HG03342 (cell line): ENCODE measurements at regions not wholly inside any gene's neighbourhood (a gene's known extent, or its start where the extent isn't known, plus 50 kb on each side); places are given as distances from the start of the nearest gene placed in this dataset.
A peak's percentile ranks its signal among the peaks of the same experiment; 100 is the strongest.

Source experiments
- ATAC-seq: cut with Tn5 transposase; IDR thresholded peaks from one replicate; pipeline ENCODE4 v1.9.1; 2021; ENCODE audit warnings: mild to moderate bottlenecking, moderate library complexity; ENCODE audit not compliant: unreplicated experiment

DNA sequence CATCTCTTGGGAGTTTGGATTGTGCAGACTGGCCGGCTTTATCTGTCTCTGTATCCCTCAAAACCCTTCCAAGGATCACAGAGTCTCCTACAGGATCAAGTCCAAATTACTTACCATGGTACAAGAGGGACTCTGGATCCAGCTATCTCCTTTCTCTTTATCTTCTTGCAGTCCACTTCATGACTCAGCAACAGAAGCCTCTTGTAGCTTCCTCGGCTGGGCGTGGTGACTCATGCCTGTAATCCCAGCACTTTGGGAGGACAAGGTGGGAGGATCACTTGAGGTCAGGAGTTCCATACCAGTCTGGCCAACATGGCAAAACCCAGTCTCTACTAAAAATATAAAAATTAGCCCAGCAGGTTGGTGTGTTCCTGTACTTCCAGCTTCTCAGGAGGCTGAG lies 189.7 kb downstream of the BCAT1 start:
- ATAC-seq: no peak

DNA sequence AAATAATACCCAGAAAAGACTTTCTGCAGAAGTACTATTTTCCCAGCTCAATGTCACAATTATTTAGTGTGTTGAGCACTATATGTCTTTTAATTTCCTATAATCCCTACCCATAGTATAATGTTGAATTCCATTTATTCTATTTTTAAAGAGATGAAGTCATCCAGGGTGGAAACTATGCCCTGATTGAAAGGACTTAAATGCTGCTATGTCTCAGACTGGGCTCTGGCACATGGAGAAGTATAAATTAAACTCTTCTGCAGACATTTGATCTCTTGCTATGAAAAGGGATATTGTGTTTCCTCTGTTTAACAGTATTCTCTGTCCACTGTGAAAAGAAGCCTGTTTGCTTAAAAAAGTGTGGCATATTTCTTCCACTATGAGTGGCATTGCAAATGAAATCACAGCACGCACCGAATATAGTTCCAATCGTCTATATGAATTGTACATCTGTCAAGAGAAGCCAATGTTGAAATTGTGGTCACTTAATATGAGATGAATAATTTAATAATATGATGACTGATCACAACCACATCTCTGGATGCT lies 192.3 kb downstream of the BCAT1 start:
- ATAC-seq: no peak

DNA sequence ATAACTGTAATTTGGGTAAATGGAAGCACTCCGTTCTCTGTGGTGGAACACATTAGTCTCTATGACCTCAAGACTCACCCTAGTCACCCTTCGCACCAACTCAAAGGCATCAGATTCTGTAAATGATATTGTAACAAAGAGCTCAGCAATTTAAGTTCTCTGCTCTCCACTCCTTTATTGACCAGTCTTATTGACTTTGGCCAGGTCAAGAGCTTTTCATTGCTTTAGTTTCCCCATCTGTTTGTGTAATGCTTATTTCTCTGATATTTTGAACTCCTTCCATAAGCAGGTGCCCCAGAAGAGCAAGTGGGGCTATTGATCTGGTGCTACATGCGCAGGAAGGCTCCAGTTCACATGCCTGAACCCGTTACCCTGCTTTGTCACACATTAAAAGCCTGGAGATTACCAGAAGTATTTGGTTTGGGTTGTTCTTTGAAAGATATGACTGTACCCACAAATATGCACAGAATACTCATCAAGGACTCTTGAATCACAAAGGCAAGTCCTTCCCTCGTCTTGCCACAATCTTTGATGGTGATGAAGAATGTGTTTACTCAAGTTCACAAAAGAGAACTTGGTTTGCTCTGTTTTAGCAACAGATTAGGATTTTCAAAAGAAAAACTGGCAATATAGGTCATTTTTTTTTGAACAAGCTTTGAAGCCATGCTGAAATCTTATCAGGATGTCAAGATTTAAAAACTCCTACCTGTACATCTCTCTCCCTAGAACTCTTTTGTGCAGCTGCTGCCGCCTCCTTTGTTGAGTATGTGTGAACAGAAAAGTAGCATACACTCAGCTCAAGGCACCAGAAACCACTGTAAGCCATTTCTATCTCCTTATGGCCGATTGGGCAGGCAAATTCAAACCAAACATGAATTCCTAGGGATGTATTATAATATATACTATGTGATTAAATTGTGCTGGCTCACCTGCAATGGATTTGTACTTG lies 193.9 kb downstream of the BCAT1 start:
- ATAC-seq: no peak

DNA sequence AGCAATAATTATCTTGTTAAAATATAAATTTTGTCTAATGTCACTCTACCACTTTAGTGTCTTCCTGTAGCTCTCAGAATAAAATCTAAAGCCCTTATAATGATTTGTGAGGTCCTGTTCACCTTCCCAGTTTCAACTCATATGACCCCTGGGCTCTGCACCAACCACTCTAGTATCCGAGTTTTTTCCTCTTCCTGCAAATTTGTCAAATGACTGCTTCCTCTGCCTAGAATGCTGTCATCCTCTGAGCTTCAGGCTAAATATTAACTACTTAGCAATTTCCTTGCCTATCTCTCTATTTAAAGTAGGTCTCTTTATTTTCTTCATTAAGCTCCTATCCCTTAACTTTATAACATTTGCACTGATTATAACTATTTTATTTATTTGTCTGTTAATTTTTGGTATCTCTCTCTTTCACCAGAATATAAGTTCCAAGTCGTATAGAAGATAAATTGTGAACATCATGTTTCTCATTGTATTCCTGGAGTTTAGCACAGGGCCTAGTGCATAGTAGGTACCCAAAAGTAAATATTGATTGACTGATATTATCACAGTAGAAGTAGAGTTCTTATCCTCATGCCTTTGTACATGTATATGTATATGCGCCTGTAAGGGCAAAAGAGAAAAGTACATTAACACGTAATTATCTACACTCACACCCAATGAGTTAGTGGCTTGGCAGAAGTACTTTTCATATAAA lies 196.0 kb downstream of the BCAT1 start:
- ATAC-seq: no peak

DNA sequence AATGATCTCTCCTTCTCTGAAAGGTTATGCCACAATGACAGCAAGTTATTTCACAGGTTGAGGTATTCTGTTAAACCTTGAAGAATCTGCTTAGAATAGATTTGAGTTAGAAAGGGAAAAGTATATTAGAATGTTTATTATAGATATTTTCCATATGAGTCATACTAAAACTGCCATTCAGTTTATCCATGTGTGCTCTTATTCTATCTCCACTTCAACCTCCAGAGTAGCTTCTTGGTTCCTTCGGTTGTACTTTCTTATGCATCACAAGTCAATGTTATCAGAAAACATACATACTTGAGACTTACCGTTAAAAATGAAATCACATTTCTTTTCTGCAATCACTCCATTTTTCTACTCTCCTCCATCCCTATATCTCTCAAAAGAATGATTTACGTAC lies 197.7 kb downstream of the BCAT1 start:
- ATAC-seq: no peak

DNA sequence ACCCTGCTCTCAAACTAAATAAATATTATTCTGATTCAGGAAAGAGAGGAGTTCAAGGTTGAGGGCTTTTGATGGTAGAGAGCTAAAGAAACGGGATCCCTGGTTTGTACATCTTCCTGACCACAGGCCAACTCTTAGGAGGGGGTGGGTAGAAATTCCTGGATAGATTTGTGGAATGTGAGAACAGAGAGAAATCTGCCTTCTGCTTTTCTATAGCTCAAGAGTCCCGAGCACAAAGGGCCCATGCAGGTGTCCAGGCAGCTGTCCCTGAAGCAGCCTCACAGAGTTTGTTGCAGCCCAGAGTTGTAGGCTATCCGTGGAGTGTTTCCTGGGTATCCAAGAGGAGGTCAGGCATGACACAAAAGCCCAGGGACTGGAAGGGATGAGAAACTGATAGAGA lies 198.6 kb downstream of the BCAT1 start:
- ATAC-seq: no peak

DNA sequence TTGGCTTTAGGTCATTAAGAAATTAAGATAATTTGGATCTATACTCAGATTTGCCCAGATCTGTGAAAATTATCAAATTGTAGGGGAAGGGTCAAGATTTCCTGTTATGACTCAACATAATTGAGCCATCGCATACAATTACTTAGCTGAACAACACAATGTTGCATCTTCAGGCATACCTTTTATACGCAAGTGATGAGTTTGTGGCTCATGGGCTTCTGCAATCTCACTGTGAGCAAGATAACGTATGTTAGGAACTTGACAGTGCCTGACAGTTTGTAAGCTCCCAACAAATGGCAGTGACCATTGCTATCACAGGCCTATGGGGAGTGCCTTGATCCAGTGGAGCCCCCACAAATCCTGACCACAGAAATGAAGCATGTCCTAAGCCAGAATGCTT lies 199.7 kb downstream of the BCAT1 start:
- no peak for ATAC-seq

DNA sequence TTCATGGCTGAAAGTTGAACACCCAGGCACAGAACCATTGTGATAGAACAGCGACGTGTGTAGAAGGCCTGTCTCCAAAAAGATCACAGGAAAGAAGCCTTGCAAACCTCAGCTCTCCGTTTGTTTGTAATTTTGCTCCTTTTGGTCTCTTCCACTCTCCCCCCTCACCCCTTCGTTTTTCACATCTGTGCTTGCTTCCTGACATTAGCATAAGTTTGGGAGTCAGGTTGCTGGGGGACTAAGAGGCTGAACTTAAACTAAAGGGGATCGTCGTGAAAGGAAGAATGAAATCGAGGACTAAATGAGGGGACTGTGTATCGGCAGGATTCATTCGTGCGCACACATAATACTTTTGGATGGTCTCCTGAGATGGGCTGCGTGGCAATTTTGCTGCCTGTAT lies 200.6 kb downstream of the BCAT1 start:
- ATAC-seq: no peak

DNA sequence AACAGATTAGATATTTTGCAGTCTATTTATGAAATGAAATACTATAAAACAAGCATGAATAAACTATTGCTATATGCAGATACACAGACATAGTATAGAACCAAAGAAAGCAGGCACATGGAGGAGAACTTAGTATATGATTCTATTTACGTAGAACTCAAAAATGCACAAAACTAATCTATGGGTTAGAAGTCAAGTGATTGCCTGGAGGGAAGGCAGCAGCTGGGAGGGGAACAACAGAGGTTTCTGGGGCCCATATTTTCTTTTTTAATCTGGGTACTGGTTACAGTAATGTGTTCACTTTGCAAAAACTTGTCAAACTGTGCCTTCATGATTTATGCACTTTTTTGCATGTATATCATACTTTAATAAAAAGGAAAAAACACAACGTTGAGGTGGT lies 202.0 kb downstream of the BCAT1 start:
- no peak for ATAC-seq

DNA sequence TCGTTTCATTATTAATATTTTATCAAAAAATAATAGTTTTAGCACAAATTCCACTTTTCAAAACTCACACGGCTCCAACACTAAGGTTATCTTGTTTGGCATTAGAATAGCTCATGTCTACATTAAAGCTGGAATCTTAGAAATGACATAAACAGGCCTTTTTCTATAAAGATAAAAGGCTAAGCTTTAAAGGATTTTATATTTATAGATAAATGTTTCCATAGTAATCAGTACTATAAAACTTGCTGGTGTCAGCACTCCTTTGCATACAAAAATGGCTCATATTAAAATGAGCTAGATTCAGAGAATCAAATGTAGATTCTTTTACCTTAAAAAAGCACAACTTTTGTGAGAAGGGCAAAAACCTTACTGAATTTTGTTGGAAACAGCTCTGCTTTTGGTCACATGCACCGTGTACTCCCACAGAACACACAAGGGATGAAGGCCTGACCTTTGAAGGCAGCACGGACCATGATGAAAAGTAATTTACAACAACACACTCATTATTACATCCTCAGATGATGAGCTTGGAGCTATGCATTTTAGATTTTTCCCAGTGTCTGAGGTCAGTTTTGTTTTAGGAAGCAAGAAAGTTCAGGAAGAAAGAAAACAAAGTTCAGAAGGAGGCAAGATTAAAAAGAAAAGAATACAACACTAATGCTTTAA lies 202.8 kb downstream of the BCAT1 start:
- no peak for ATAC-seq

DNA sequence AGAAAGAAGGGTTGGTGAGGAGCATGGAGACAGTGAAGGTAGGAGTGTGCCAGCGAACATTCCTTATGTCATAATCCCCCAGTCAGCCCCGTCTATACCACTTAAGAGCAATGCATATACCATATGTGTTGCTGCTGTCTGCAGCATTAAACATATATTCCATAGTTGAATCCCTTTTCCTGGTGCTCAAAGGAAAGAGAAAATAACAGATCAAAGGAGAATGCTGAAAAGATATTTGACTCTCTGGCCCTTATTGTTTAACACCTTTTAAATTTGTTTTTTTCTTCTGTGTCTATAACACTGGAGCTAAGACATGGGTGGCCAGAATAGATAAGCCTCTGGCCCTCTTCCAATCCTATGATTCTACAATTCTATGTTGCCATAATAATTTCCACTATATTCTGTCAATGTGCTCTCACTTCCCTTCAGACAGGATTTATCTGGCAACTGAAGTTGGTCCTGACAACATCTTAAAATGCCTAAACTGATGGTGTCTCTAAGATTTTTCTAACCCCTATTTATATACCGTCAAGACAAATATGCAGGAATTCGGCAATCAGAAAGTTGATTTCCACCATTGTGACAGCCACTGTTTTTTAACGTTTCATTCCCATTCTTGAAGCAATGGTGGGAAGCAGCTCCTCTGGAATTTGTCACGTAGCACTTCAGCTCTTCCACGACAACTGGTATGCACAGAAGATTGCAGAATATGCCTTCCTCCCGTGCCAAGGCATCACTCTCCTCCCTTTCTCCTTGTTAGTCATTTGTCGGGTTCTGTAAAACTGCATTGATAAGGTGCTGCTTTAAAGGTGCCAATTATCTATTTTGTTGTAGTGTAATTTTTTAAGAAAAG lies 204.7 kb downstream of the BCAT1 start:
- no peak for ATAC-seq

DNA sequence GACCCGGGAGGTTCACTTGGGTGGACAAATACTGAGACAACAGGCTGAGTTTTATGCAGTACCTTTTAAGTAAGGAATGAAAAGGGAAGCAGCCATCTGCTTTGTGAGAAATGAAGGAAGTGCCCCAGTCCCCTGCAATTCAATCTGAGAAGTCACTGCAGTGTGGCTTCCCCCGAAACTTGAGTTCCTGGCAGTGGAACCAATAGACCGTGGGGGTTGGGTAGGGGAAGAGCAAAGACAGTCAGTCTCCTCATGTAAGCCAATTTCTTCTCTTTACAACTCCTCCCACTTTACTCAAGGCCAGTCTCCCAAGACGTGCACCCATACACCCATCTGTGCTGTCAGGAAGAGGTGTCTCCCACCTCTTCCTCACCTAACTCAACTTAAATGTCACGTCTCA lies 206.5 kb downstream of the BCAT1 start:
- ATAC-seq: peak; percentile 91

DNA sequence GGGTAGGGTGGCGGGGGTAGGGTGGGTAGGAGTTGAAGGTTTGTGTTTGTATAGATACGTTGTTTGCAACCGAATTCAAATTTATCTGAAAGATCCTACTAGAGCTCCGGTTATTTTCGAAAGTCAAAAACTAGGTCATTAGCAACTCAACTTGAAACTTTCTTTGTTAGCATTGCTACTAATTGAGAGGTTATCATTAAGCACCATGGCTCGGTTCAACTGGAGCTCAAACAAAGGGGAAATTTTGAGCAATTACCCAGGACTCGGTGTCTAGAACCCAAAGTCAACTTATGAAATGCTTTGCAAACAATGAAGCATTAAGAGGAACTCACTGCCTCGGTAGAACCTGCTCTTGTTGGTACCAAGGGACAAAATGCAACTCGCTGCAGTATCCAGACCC lies 207.7 kb downstream of the BCAT1 start:
- ATAC-seq: no peak

DNA sequence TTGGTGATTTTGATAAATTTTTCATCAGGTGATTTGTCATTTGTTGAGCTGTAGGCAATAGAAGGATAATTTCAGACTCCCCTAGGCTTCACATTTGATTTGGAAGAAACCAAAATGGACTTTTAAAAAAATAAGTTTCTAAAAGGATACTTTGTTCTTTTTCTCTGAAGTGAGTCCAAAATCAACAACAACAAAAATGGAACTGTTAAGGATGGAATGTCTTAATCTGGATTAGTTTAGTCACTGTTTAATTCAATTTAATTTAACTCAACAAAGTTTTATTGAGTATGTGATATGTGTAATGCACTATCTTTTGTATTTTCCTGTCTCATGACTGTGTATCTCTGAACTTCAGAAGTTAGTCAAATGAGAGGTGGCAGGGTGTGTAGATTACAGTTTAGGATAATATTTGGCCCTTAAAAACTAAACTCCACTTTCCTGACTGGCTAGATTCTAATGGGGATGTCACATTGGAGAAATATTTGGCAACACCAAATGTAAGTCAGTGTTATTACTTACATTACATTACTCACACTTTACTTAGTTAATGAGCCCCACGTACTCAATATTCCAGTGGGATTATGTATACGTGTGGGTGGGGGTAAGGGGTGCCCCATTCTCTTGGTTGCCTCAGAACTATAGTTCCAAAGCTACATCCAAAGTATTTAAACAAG lies 209.7 kb downstream of the BCAT1 start:
- no peak for ATAC-seq

DNA sequence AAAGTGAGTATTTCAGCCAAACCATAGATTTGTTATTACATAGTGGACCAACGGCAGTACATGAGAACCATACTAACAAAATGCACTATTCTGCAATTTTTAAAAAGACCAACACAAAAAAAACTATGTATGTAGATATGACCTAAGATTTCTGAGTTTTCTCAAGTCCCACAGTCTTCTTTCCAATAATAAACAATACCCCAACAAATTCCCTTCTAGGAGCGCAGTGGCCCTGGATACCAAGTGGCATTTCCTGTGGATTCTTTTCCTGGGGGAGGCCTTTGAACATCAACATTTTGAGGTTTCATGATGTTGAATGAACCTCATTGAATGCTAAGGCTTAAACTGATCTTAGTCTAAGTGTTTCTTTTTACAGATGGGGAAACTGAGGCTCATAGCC lies 210.5 kb downstream of the BCAT1 start:
- ATAC-seq: no peak

DNA sequence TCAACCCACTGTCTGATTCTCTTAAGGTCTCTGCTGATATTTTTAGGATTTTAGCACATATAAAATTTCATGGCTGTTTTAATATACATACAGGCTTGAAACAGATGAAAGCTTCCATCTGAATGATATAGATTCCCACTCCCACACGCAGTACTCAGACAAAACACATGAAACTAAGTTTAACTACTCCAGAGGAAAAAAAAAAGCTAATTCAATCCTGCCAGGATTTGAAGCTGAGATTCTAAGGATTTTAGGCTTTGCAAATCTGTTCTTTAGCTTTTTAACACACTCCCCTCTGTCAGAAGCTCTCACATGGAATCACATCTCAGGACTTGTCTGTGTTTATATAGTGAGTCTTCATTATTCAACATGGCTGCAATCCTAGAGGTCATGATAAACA lies 217.3 kb downstream of the BCAT1 start:
- ATAC-seq: no peak

DNA sequence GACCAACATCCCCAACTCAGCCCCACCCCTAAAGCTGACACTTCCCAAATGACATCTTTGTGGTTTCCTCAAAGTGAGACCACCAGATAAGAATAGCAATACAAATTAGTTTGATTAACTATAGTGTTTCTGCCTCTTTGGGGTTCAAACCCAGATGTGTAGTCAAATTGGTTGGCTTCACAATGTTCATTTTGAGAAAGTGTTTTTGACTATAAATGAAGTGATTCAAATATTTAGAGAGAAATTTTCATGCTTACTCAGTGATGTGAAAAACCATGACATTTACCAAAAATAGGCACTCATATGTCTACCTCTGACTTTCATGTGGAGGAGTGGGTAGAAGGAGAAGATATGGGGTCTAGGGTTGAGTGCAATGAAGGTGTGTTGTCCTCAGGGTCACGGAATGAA lies 218.4 kb downstream of the BCAT1 start:
- peak; percentile 42 for ATAC-seq

DNA sequence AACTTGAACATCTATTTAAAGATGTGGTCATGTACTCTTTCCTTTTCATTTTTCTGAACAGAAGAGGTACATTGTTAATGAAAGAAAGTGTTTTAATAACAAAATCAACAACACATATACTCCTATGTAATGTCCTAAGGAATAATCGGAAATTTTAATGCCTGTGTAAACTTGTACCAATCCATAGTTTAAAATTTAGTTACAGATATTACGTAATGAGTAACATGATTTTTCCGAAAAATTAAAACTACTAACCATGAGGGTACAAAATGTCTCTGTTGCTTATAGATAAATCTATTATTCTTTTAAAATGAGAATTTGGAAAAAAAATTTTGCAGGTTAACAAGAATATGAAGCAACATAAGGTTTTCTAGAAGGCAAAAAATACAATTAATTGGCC lies 220.1 kb downstream of the BCAT1 start:
- no peak for ATAC-seq

DNA sequence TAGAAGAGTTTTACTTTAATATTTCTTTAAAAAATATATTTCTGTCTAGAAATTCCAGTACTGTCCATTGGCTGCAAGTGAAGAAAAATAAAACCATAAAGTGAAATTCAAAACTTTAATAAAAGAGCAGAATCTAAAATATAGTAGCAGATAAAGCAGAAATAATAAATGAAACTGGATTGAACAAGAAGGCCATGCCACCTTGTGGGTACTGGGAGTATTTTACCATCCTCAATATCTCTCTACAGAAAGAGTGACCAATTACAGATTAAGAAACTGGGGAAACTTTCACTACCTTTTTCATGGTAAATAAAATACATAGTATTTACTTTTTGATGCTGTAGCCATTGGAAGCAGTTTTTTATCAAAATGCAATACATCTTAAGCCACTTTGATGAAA lies 220.5 kb downstream of the BCAT1 start:
- peak; percentile 53 for ATAC-seq

DNA sequence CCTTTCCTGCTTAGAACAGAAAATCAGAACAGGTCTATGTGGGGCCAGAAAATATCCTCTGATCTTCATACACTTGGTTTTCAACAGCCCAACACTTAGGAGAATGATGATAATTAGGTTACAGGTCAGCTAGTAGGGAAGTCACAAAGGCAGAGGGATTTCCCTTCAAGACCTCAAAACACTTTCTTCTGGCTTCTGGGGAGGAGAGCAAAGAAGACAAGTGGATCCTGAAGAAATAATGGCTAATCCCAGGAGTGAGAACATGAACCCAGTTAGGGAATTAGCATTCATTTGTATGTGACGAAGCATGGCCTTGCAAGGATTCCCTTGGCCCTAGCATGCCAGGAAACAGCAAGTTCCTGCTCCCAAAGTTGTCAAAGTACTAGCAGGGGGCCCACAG lies 223.3 kb downstream of the BCAT1 start:
- ATAC-seq: no peak
